Smooth muscle cell (in vitro differentiated cells): ENCODE measurements at regions not wholly inside any gene's neighbourhood (a gene's known extent, or its start where the extent isn't known, plus 50 kb on each side); places are given as distances from the start of the nearest gene placed in this dataset.

ENCODE experiments used
- DNase-seq: peaks from one replicate; lab custom pipeline; 2025; ENCODE audit not compliant: unreplicated experiment; lab: John Stamatoyannopoulos, UW
- H2AFZ ChIP-seq: fragments of 200-600 bp; sonication (generic); 2 replicates; pipeline ENCODE4 v1.6.0; 2016; ENCODE audit warnings: antibody characterized with exemption, low read depth, mild to moderate bottlenecking
- H3F3A ChIP-seq: fragments of 200-600 bp; sonication (generic); 2 replicates; pipeline ENCODE4 v1.6.0; 2017; ENCODE audit warnings: antibody characterized with exemption, low read depth
- H3K27ac ChIP-seq: fragments of 200-600 bp; sonication (generic); 2 replicates; pipeline ENCODE4 v1.5.1; 2016; ENCODE audit warnings: low read depth, mild to moderate bottlenecking
- H3K27me3 ChIP-seq: fragments of 200-600 bp; sonication (generic); 2 replicates; pipeline ENCODE4 v1.6.1; 2016; ENCODE audit warnings: low read depth, mild to moderate bottlenecking
- H3K36me3 ChIP-seq: fragments of 200-600 bp; sonication (generic); 2 replicates; pipeline ENCODE4 v1.5.1; 2016; ENCODE audit warnings: low read depth
- H3K4me1 ChIP-seq: fragments of 200-600 bp; sonication (generic); 2 replicates; pipeline ENCODE4 v1.5.1; 2016; ENCODE audit warnings: low read depth
- H3K4me2 ChIP-seq: fragments of 200-600 bp; sonication (generic); 2 replicates; pipeline ENCODE4 v1.6.0; 2016; ENCODE audit warnings: mild to moderate bottlenecking
- H3K4me3 ChIP-seq: fragments of 200-600 bp; sonication (generic); 2 replicates; pipeline ENCODE4 v1.5.1; 2016; ENCODE audit warnings: mild to moderate bottlenecking
- H3K79me2 ChIP-seq: fragments of 200-600 bp; sonication (generic); 2 replicates; pipeline ENCODE4 v1.6.0; 2016; ENCODE audit warnings: low read depth, mild to moderate bottlenecking
- H3K9ac ChIP-seq: fragments of 200-600 bp; sonication (generic); 2 replicates; pipeline ENCODE4 v1.6.0; 2016; ENCODE audit warnings: low read depth
- H3K9me3 ChIP-seq: fragments of 200-600 bp; sonication (generic); replicated peaks from 2 replicates; pipeline ENCODE4 v1.5.1; 2016; ENCODE audit warnings: low read depth
- H4K20me1 ChIP-seq: fragments of 200-600 bp; sonication (generic); 2 replicates; pipeline ENCODE4 v1.6.0; 2016; ENCODE audit warnings: low read depth
- WGBS: methylation state at CpG from one replicate; pipeline ENCODE4 v1.1.7; 2016; ENCODE audit warnings: low lambda C conversion rate; 5-methylcytosine and 5-hydroxymethylcytosine counted together
- TF ChIP-seq, protein P1 (sequence below): fragments of 200-600 bp; sonication (generic); IDR thresholded peaks from 2 replicates; pipeline ENCODE4 v1.5.1; 2017; ENCODE audit warnings: borderline replicate concordance, mild to moderate bottlenecking, antibody characterized with exemption; ENCODE audit not compliant: insufficient read depth, poor library complexity, severe bottlenecking

DNA sequence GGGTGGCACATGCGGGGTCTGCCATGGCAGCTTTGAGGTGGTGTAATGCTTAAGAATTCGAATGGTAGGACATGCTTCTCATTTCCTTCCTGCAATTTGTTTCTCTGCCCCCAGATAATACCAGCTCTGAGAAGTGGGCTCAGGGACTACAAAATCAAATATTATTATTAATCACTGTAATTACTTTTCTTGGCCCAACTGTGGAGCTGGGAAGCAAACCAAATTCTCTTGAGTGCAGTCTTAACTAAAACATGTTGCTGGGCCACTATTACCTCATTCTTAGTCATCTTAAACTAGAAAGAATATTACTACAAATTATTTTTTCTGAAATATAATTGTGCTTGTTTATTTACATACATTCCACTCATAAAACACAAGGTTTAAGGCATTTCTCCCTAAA, 566.7 kb upstream of the NRP1 start:
- H2AFZ ChIP-seq = peak overlapping the region; percentile 1
- H3K27ac ChIP-seq = peak overlapping the region; percentile 88
- no peaks in the 10 kb centered on the region for H3K4me1 ChIP-seq
- 95% methylated on average over 2 of the region's 2 CpGs for WGBS
- H3K79me2 ChIP-seq = no peaks in the 10 kb centered on the region
- TF ChIP-seq, protein P1, sequence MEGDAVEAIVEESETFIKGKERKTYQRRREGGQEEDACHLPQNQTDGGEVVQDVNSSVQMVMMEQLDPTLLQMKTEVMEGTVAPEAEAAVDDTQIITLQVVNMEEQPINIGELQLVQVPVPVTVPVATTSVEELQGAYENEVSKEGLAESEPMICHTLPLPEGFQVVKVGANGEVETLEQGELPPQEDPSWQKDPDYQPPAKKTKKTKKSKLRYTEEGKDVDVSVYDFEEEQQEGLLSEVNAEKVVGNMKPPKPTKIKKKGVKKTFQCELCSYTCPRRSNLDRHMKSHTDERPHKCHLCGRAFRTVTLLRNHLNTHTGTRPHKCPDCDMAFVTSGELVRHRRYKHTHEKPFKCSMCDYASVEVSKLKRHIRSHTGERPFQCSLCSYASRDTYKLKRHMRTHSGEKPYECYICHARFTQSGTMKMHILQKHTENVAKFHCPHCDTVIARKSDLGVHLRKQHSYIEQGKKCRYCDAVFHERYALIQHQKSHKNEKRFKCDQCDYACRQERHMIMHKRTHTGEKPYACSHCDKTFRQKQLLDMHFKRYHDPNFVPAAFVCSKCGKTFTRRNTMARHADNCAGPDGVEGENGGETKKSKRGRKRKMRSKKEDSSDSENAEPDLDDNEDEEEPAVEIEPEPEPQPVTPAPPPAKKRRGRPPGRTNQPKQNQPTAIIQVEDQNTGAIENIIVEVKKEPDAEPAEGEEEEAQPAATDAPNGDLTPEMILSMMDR = no peak
- H3F3A ChIP-seq = no peaks in the 10 kb centered on the region
- H3K9me3 ChIP-seq = no peaks in the 10 kb centered on the region
- H3K27me3 ChIP-seq = no peaks in the 10 kb centered on the region
- no peaks in the 10 kb centered on the region for H3K36me3 ChIP-seq
- H3K4me3 ChIP-seq = no peak overlapping the region
- no peak overlapping the region for H3K4me2 ChIP-seq
- DNase-seq = no peak
- H3K9ac ChIP-seq = peak overlapping the region; percentile 2
- H4K20me1 ChIP-seq = no peaks in the 10 kb centered on the region

DNA sequence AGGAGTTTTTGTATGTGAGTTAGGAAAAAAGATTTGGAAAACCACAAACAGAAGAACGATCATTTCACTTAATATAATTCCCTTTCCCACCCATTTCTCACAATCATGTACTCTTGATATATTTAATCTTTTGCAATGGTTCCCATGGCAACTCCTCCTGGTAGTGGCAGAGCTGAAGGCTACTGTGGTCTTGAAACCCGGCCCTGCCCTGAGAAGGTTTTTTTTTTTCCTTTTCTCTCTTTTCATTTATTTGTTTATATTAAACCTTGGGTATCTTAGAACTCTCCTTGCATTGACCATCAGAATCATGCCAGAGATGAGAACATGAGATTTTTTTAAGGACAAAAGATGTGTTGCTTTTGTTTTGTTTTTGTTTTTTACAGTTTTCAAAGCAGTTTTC, 566.1 kb upstream of the NRP1 start:
- Histone ChIP-seq H3K36me3 (no peaks in the 10 kb centered on the region), H3K27me3 (no peaks in the 10 kb centered on the region), H3K4me2 (peak overlapping the region; percentile 39), H3K4me3 (no peak overlapping the region), H3F3A (no peaks in the 10 kb centered on the region), H3K9me3 (no peaks in the 10 kb centered on the region), H2AFZ (peak overlapping the region; percentile 1), H3K79me2 (no peaks in the 10 kb centered on the region), H3K4me1 (no peaks in the 10 kb centered on the region), H3K27ac (peak overlapping the region; percentile 88), H4K20me1 (no peaks in the 10 kb centered on the region), H3K9ac (peak overlapping the region; percentile 2)
- WGBS = 91% methylated on average over 2 of the region's 2 CpGs
- TF ChIP-seq, protein P1 = no peak
- no peak for DNase-seq

DNA sequence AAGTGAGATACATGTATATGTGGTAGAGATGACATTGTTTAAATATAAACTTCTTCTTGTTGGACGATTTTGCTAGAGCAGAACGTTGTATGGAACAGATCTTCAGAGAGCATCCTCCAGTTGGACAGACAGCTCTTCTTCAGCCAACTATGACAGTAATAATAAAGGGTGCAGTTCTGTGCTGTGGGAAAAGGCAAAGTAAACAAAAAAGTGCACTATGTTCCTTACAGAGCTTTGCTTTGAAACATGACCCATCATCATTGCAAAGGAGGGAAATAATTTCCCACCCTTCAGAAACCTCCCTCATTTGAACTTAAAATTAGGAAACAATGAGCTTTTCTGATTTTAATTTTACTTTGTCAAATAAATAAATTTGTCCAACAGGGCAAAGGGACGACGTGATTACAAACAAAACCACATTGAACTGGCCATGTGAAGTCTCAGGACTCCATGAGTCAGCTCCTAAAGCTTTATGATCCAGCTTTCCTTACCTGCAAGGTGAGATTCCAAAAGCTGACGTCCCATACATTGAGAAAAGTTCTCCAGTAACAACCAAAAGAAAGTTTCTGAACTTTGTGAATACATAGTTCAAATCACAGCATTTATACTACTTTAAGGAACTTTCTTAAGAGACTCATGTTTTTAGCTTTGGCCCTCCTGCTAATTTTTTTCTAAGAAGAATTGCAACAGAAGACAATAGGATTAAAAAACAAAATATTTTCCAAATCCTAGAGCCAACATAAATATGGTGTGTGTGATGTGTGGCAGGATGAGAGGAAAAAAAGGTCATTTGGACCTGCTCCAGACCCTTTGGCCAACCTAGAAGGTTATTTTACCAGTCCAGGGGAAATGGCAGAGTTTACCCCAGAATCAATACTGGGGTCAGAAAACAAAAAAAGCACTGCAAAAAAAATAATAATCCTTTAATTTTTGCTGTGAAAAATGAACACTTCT, 565.4 kb upstream of the NRP1 start:
- H3F3A ChIP-seq = no peaks in the 10 kb centered on the region
- H3K4me3 ChIP-seq = no peak overlapping the region
- no peaks in the 10 kb centered on the region for H3K27me3 ChIP-seq
- no peaks in the 10 kb centered on the region for H3K9me3 ChIP-seq
- H3K4me2 ChIP-seq = peak overlapping the region; percentile 39
- no peaks in the 10 kb centered on the region for H3K4me1 ChIP-seq
- 88% methylated on average over 5 of the region's 5 CpGs for WGBS
- TF ChIP-seq, protein P1 = no peak
- H3K79me2 ChIP-seq = no peaks in the 10 kb centered on the region
- no peaks in the 10 kb centered on the region for H3K36me3 ChIP-seq
- peak overlapping the region; percentile 88 for H3K27ac ChIP-seq
- H4K20me1 ChIP-seq = no peaks in the 10 kb centered on the region
- H2AFZ ChIP-seq = no peak overlapping the region
- peak overlapping the region; percentile 48 for H3K9ac ChIP-seq
- DNase-seq = no peak
